ENCODE measurements at regions not wholly inside any gene's neighbourhood (a gene's known extent, or its start where the extent isn't known, plus 50 kb on each side); places are given as distances from the start of the nearest gene placed in this dataset.
"Not testable (repeated sequence)": the region's sequence is repeated elsewhere in the genome, so short reads cannot be mapped to it uniquely, and the experiment has no call there.

- DNase-seq: no peak
Observed at GRCh38 chr6:103113416-103113815, 1719.9 kb downstream of the GRIK2 start.

DNA sequence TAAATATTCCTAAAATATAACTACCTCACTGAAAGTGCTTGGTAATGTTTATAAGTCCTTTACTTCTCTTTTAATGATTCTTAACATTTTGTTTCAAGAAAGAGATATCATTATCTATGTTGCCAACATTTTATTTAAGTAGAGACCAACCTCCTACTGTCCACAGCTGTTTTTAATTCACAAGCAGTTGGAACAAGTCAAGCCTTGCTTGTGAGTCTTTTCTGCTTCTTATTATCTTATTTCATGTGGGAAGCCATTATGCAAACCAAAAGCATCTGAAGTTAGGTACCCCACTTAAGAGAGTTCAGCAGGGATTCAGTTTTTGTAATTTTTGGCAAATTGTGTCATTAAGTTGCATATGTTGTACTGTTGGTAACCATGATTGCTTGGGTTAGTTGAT lies 1714.5 kb downstream of the GRIK2 start:
- no peak for DNase-seq

GRCh38 chr6:103105686-103106085 lies 1712.2 kb downstream of the GRIK2 start:
- DNase-seq: no peak

DNA sequence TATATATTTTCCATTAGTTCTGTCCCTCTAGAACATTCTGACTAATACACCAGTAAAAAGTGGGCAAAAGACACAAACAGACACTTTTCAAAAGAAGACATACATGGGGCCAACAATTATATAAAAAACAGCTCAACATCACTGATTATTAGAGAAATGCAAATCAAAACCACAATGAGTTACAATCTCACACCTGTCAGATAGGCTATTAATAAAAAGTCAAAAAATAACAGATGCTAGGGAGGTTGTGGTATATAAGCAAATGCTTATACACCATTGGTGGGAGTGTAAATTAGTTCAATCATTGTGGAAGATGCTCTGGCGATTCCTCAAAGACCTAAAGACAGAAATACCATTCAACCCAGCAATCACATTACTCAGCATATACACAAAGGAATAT lies 1707.8 kb downstream of the GRIK2 start:
- DNase-seq: no peak

GRCh38 chr6:103092414-103092813 lies 1698.9 kb downstream of the GRIK2 start:
- not testable (repeated sequence) for DNase-seq

- no peak for DNase-seq
Observed at GRCh38 chr6:103085801-103086200, 1692.3 kb downstream of the GRIK2 start.

DNA sequence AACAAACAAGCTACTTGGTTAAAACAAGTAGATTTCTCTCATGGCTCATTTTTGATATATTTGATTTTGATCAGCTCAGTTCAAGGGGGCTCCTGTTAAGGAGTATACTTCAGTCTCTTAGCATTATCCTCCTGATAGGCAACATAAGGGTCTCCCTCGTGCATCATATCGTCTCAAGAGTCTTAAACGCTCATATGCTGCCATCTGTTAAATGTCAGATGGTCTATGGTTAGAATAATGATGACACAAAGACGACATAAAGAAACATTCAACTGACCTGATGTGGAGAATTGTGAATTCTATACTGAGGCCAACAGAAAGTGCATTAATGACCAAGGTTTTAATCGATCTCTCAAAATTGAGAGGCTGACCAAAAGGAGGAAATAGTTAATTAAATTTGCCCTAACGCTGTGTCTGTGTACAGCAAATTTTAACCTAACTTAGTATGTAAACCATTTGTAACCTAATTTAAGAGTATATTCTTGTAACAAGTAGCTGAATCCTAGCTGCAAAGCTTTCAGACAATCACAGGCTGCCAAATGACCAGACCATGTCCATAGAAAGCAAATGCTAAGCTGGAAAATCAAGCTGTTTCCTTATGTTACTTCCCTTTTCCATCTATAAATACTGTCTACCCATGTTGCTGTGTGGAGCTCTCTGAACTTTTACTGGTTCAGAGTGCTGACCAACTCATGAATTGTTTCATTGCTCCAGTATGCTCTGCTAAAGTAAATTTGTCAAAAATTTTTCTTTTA lies 1688.5 kb downstream of the GRIK2 start:
- DNase-seq: no peak

DNA sequence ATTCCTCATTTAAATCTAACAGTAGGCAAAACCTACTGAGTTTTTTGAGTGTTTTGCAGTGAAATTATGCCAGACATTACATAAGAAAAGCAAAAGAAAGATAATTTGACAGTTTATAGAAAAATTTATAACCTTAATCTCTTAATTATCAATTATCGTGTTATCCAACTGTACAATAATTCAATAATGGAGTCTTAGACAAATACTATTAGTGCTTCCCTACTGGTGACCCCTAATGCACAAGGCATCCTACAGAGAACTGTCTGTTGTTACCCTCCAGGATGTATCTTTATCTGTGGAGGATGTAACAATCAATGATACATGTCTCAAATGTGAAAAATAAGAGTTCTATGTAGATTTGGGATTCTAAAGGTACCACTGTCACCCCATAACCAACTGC lies 1687.6 kb downstream of the GRIK2 start:
- DNase-seq: no peak

DNA sequence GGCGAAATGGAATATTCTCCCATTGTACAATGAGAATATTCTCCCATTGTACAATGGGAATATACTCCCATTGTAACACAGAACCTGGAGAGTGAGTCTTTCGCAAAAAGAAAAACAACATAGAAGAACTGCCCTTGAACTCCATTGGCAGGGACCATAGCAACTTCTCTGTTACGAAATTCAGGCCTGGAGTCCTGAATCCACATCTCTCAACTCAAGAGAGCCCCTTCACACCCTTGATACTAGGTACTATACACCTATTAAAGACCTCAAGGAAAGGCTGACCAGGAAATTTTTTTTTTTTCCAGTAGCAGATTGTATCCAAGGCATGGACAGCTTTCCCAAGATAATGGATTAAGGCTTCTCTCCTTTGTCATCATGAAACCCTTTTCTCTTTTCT lies 1687.0 kb downstream of the GRIK2 start:
- no peak for DNase-seq

DNA sequence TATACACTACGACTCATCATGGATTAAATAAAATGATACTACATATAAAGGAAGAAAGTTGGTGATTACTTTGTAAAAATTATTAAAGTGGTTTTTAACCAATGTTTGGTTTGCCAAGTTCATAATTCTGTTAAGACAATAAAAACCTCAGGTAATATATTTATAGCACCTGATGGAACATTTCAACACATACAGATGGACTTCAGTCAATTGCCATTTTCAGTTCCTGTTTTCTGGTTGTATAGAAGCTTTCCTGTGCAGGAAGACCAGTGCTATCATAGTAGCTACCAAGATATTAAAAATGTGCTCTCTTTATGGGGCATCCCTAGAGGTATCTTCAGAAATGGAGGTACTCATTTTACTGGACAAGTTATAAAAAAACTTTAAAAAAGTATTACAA lies 1686.4 kb downstream of the GRIK2 start:
- no peak for DNase-seq

DNA sequence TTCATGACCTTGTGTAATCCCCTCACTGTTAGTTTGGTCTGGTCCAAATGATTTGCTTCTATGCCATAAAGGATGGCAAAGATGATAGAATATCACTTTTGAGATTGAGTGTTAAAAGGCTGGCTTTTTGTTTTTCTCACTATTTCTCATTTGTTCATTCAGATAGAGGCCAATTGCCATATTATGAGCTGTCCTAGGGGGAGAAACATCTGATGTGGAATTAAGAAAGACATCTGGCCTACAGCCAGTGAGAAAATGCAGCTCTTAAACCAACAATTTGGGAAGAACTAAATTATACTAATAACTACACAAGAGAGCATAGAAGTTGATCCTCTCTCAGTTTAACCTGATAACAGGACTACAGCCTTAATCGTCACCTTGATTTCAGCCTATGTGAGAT lies 1668.6 kb downstream of the GRIK2 start:
- DNase-seq: no peak

- DNase-seq: no peak
Observed at GRCh38 chr6:103047567-103047966, 1654.1 kb downstream of the GRIK2 start.

DNA sequence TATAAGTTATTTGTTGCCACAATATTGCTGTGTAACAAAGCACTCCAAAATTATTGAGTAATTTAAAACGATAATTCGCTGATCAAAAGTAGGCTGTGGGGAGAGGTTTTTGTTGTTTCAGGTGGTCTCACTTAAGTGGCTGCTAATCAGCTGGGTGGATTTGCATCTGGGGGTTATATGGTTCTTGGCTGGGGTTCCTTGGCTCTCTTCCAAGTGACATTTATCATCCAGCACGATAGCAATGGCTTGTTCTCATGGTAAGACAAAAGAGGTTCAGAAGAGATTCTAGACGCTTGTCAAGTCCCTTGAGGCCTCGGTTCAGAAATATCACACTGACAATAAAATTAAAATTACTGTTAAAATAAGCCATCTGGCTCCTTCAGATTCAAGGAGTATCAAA lies 1648.8 kb downstream of the GRIK2 start:
- no peak for DNase-seq

- DNase-seq: no peak
Observed at GRCh38 chr6:103036846-103037245, 1643.3 kb downstream of the GRIK2 start.

- no peak for DNase-seq
Observed at GRCh38 chr6:103027271-103027931, 1633.9 kb downstream of the GRIK2 start.

GRCh38 chr6:103018426-103018825 lies 1624.9 kb downstream of the GRIK2 start:
- no peak for DNase-seq

DNA sequence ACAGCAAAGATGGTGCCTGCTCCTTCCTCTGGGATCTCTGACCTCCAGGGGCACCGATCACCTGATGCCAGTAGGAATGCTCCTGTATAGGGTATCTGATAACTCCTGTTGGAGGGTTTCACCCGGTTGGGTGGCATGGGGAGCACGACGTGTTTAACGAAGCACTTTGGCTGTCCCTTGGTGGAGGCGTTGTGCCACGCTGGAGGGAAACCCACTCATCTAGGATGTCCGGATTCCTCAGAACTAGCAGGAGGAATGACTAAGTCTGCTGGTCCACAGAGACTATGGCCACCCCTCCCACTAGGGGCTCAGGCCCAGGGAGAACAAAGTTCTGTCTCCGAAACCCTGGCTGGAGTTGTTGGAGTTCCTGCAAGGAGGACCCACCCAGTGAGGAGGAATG lies 1624.4 kb downstream of the GRIK2 start:
- DNase-seq: no peak

DNA sequence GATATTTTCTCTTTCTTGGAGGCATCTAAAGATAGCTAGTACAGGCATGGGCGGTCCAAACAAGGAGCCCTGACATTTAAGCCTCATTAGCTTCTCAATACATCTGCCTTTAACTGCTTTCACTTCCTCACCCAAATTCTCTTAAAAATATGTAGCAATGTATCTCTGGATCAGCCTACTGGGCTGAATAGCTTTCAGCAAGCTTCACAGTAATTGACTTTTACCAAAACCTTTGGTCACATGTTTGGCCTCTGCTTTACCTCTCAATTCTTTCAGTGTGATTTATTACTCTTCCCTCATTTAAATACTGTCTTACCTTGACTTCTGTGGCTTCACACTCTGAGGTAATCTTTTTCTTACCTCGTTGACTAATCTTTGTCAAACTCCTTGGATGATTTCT lies 1618.1 kb downstream of the GRIK2 start:
- no peak for DNase-seq

DNA sequence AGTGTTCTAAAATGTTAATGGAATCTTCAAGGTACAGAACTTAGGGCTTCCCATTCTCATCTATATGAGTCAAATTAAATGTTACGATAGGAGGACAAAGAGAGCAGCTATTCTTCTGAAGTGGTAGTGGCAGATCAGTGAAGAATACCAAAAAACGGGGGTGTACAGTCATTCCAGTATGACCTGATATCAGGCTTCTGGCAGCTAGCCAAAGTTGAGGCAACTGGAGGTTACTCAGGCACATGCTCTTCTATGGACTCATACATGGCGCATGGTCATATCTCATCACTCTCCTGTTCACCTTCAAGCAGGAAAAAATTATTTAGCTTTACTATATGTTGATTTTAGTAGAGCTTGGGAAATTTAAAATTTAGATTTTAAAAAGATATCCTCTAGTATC lies 1608.8 kb downstream of the GRIK2 start:
- DNase-seq: no peak

DNA sequence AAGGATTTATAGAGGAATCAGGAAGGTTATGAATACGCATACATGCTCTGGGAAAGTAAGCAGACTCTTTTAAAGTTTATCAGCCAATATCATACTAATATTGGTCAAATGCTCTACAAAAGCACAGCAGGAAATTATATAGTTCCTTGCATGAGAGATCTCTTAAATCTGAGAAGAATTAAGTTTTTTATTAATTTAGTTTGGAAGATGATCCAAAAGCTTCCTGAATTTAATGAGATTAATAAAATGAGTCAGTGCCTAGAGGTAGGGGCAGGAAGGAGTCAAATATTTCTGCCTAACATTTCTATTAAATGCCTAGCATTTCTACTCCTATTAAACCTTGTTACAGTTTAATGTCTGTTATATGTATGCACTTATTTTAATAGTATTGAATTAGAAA lies 1608.2 kb downstream of the GRIK2 start:
- DNase-seq: no peak

GRCh38 chr6:103000688-103001087 lies 1607.2 kb downstream of the GRIK2 start:
- no peak for DNase-seq

DNA sequence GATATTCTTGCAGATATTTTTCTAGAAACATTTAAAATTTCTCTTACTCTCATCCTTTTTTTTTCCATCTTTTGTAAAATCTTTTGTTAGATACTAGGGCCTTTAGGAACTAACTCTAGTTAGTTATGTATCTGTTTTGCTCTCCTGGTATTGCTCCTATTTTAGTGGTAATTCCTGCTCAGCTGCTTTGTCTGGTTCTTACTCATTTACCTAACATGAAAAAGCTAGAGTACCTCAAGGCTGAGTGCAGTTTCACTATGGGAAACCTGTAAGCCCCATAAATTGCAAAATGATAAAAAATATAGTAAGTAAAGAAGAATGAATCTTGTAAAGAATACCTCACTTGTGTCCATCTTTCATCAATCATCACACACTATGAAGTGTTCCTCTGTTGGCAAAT lies 1602.0 kb downstream of the GRIK2 start:
- DNase-seq: no peak

DNA sequence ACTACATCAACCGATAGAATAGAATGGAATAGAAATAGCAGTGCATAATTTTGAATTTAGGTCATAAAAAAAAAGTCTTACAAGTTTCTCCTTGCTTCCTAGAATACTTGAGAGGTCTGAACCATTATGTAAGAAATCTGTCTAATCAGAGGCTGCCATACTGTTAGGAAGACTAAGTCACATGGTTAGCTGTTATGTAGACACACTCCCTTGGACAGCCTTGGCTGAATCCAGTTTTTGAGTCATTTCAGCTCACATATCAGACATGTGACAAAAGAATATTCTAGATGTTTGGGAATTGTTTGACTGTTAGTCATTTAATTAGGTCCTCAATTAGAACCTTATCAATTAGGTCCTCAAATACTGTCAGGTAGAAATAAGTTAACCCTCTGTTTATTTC lies 1601.4 kb downstream of the GRIK2 start:
- DNase-seq: no peak

GRCh38 chr6:102986086-102986485 lies 1592.6 kb downstream of the GRIK2 start:
- no peak for DNase-seq

DNA sequence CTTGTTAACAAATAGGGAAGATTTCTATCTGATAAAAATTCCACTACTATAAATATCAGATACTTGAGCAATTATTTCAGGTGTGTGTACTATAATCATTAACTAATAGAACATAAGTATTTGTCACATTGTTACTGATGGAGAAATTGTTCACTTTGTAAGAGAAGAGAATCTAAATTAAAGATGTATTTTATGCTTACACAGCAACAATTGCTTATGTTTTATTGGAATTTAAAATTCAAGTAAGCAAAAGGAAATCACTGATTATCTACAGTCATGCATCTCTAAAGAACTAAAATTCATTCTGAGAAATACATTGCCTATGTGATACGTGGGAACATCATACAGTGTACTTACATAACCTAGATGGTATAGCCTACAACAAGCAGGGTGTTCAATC lies 1590.8 kb downstream of the GRIK2 start:
- DNase-seq: no peak

Measured in activated CD4-positive, alpha-beta T cell treated with anti-CD3 and anti-CD28 coated beads, Interleukin-2, amount 50 U/mL, for 1 hour (primary cell).